ENCODE measurements at regions not wholly inside any gene's neighbourhood (a gene's known extent, or its start where the extent isn't known, plus 50 kb on each side); places are given as distances from the start of the nearest gene placed in this dataset.

- no peak for ATAC-seq (ENCODE audit: low read depth in 2 of 2)
- Mint-ChIP-seq H3K27ac (no peak overlapping the region), H3K4me1 (no peaks in the 10 kb centered on the region), H3K27me3 (peaks cover 0 to 5% (median 0%) of the 10 kb centered on the region in 3 donors), H3K36me3 (no peaks in the 10 kb centered on the region), H3K9me3 (no peaks in the 10 kb centered on the region), H3K4me3 (no peak overlapping the region)
- no peak for DNase-seq
These were observed 211.9 kb downstream of the SOCS6 start for GRCh38 chr18:70500748-70501147.

- Mint-ChIP-seq H3K4me1 (no peaks in the 10 kb centered on the region), H3K36me3 (no peaks in the 10 kb centered on the region), H3K27ac (no peak overlapping the region), H3K9me3 (no peaks in the 10 kb centered on the region), H3K4me3 (no peak overlapping the region), H3K27me3 (peaks cover 0 to 4% (median 2%) of the 10 kb centered on the region in 3 donors)
- DNase-seq (no peak), ATAC-seq (ENCODE audit: low read depth in 2 of 2) (peak in 1 of 2 donors; percentile 44)
These were observed 210.4 kb downstream of the SOCS6 start for GRCh38 chr18:70499218-70499691.

- no peaks in the 10 kb centered on the region for H3K9me3 Mint-ChIP-seq
- no peaks in the 10 kb centered on the region for H3K36me3 Mint-ChIP-seq
- no peak overlapping the region for H3K27ac Mint-ChIP-seq
- DNase-seq = no peak
- H3K4me1 Mint-ChIP-seq = no peaks in the 10 kb centered on the region
- no peak for ATAC-seq (ENCODE audit: low read depth in 2 of 2)
- peaks cover 0 to 4% (median 0%) of the 10 kb centered on the region in 3 donors for H3K27me3 Mint-ChIP-seq
- H3K4me3 Mint-ChIP-seq = no peak overlapping the region
These were observed 207.8 kb downstream of the SOCS6 start for GRCh38 chr18:70496353-70497294.

GRCh38 chr18:70494524-70494923 is 205.7 kb downstream of the SOCS6 start:
- no peak overlapping the region for H3K27ac Mint-ChIP-seq
- no peak overlapping the region for H3K4me3 Mint-ChIP-seq
- H3K9me3 Mint-ChIP-seq = no peaks in the 10 kb centered on the region
- peaks cover 6 to 8% (median 7%) of the 10 kb centered on the region in 3 donors for H3K27me3 Mint-ChIP-seq
- no peaks in the 10 kb centered on the region for H3K36me3 Mint-ChIP-seq
- ATAC-seq (ENCODE audit: low read depth in 2 of 2) (no peak), DNase-seq (no peak)
- H3K4me1 Mint-ChIP-seq = no peaks in the 10 kb centered on the region

GRCh38 chr18:70493461-70493860 is 204.6 kb downstream of the SOCS6 start:
- H3K4me1 Mint-ChIP-seq = no peaks in the 10 kb centered on the region
- no peaks in the 10 kb centered on the region for H3K9me3 Mint-ChIP-seq
- no peaks in the 10 kb centered on the region for H3K36me3 Mint-ChIP-seq
- DNase-seq (no peak), ATAC-seq (ENCODE audit: low read depth in 2 of 2) (no peak)
- peaks cover 7 to 11% (median 9%) of the 10 kb centered on the region in 3 donors for H3K27me3 Mint-ChIP-seq
- H3K4me3 Mint-ChIP-seq = no peak overlapping the region
- H3K27ac Mint-ChIP-seq = no peak overlapping the region

- ATAC-seq (ENCODE audit: low read depth in 2 of 2) (peak in 1 of 2 donors; percentile 46), DNase-seq (no peak)
- H3K27ac Mint-ChIP-seq = no peak overlapping the region
- no peak overlapping the region for H3K4me3 Mint-ChIP-seq
- peaks cover 7 to 16% (median 11%) of the 10 kb centered on the region in 3 donors for H3K27me3 Mint-ChIP-seq
- no peaks in the 10 kb centered on the region for H3K4me1 Mint-ChIP-seq
- no peaks in the 10 kb centered on the region for H3K9me3 Mint-ChIP-seq
- H3K36me3 Mint-ChIP-seq = no peaks in the 10 kb centered on the region
These were observed 203.0 kb downstream of the SOCS6 start for GRCh38 chr18:70491734-70492348.

GRCh38 chr18:70489986-70490933 is 201.4 kb downstream of the SOCS6 start:
- H3K27ac Mint-ChIP-seq = no peak overlapping the region
- DNase-seq (peak; percentile 7), ATAC-seq (ENCODE audit: low read depth in 2 of 2) (no peak)
- no peaks in the 10 kb centered on the region for H3K36me3 Mint-ChIP-seq
- peaks cover 7 to 23% (median 11%) of the 10 kb centered on the region in 3 donors for H3K27me3 Mint-ChIP-seq
- H3K4me3 Mint-ChIP-seq = no peak overlapping the region
- no peaks in the 10 kb centered on the region for H3K9me3 Mint-ChIP-seq
- no peaks in the 10 kb centered on the region for H3K4me1 Mint-ChIP-seq

- H3K27ac Mint-ChIP-seq = peak overlapping the region in 1 of 6 donors; percentile 74
- no peaks in the 10 kb centered on the region for H3K36me3 Mint-ChIP-seq
- H3K9me3 Mint-ChIP-seq = no peaks in the 10 kb centered on the region
- H3K4me1 Mint-ChIP-seq = no peaks in the 10 kb centered on the region
- no peak overlapping the region for H3K4me3 Mint-ChIP-seq
- ATAC-seq (ENCODE audit: low read depth in 2 of 2) (no peak), DNase-seq (no peak)
- H3K27me3 Mint-ChIP-seq = peaks cover 4 to 26% (median 11%) of the 10 kb centered on the region in 3 donors
These were observed 200.7 kb downstream of the SOCS6 start for GRCh38 chr18:70489571-70489970.

- peaks cover 0 to 8% (median under 1%) of the 10 kb centered on the region in 3 donors for H3K27me3 Mint-ChIP-seq
- no peak overlapping the region for H3K4me3 Mint-ChIP-seq
- ATAC-seq (ENCODE audit: low read depth in 2 of 2) (no peak), DNase-seq (no peak)
- peaks cover 0 to 3% (median 0%) of the 10 kb centered on the region in 7 donors for H3K9me3 Mint-ChIP-seq
- no peaks in the 10 kb centered on the region for H3K4me1 Mint-ChIP-seq
- H3K36me3 Mint-ChIP-seq = no peaks in the 10 kb centered on the region
- no peak overlapping the region for H3K27ac Mint-ChIP-seq
These were observed 181.1 kb downstream of the SOCS6 start for GRCh38 chr18:70469916-70470315.

GRCh38 chr18:70468861-70469547 is 180.2 kb downstream of the SOCS6 start:
- Mint-ChIP-seq H3K36me3 (no peaks in the 10 kb centered on the region), H3K27ac (no peak overlapping the region), H3K27me3 (peaks cover 4 to 16% (median 8%) of the 10 kb centered on the region in 3 donors), H3K4me1 (peaks cover 0 to 9% (median 7%) of the 10 kb centered on the region in 3 donors), H3K9me3 (peaks cover 0 to 3% (median 0%) of the 10 kb centered on the region in 7 donors), H3K4me3 (no peak overlapping the region)
- DNase-seq = no peak
- no peak for ATAC-seq (ENCODE audit: low read depth in 2 of 2)

GRCh38 chr18:70464343-70465114 is 175.7 kb downstream of the SOCS6 start:
- peaks cover 24 to 29% (median 26%) of the 10 kb centered on the region in 3 donors for H3K27me3 Mint-ChIP-seq
- H3K27ac Mint-ChIP-seq = no peak overlapping the region
- no peaks in the 10 kb centered on the region for H3K9me3 Mint-ChIP-seq
- no peak for ATAC-seq (ENCODE audit: low read depth in 2 of 2)
- no peaks in the 10 kb centered on the region for H3K36me3 Mint-ChIP-seq
- peaks cover 0 to 10% (median 7%) of the 10 kb centered on the region in 3 donors for H3K4me1 Mint-ChIP-seq
- DNase-seq = no peak
- H3K4me3 Mint-ChIP-seq = peak overlapping the region in 5 of 8 donors; percentile 13 to 60 (median 47)

GRCh38 chr18:70463085-70463484 is 174.2 kb downstream of the SOCS6 start:
- Mint-ChIP-seq H3K27ac (no peak overlapping the region), H3K36me3 (no peaks in the 10 kb centered on the region), H3K4me3 (no peak overlapping the region), H3K9me3 (no peaks in the 10 kb centered on the region), H3K27me3 (peaks cover 24 to 29% (median 26%) of the 10 kb centered on the region in 3 donors), H3K4me1 (peaks cover 0 to 10% (median 7%) of the 10 kb centered on the region in 3 donors)
- DNase-seq (no peak), ATAC-seq (ENCODE audit: low read depth in 2 of 2) (no peak)
